ENCODE measurements at regions not wholly inside any gene's neighbourhood (a gene's known extent, or its start where the extent isn't known, plus 50 kb on each side); places are given as distances from the start of the nearest gene placed in this dataset.

DNA sequence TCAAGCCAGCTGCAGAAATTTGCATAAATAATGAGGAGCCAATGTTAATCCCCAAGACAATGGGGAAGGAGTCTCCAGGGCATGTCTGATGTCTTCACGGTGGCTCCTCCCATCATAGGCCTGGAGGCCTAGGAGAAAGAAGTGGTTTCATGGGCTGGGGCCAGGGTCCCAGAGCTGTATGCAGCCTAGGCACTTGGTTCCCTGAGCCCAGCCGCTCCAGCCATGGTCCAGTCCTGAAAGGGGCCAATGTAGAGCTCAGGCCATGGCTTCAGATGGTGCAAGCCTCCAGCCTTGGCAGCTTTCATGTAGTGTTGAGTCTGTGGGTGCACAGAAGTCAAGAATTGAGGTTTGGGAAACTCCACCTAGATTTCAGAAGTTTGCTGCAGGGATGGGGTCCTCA is 628.2 kb upstream of the GRIA3 start:
- TF ChIP-seq FOXP2 (optimal IDR thresholded peaks at IDR 0.05; ENCODE audit: borderline replicate concordance, extremely low read depth, extremely low read length, insufficient read depth) (no peak), POLR2AphosphoS5 (IDR thresholded peaks at IDR 0.05; ENCODE audit: low read depth, low read length) (no peak), TAF1 (IDR thresholded peaks at IDR 0.05; ENCODE audit: borderline replicate concordance, insufficient read depth, low read length) (no peak), SIN3A (IDR thresholded peaks at IDR 0.05; ENCODE audit: borderline replicate concordance, insufficient read depth, low read length) (no peak)
- TF ChIP-seq, protein P1, sequence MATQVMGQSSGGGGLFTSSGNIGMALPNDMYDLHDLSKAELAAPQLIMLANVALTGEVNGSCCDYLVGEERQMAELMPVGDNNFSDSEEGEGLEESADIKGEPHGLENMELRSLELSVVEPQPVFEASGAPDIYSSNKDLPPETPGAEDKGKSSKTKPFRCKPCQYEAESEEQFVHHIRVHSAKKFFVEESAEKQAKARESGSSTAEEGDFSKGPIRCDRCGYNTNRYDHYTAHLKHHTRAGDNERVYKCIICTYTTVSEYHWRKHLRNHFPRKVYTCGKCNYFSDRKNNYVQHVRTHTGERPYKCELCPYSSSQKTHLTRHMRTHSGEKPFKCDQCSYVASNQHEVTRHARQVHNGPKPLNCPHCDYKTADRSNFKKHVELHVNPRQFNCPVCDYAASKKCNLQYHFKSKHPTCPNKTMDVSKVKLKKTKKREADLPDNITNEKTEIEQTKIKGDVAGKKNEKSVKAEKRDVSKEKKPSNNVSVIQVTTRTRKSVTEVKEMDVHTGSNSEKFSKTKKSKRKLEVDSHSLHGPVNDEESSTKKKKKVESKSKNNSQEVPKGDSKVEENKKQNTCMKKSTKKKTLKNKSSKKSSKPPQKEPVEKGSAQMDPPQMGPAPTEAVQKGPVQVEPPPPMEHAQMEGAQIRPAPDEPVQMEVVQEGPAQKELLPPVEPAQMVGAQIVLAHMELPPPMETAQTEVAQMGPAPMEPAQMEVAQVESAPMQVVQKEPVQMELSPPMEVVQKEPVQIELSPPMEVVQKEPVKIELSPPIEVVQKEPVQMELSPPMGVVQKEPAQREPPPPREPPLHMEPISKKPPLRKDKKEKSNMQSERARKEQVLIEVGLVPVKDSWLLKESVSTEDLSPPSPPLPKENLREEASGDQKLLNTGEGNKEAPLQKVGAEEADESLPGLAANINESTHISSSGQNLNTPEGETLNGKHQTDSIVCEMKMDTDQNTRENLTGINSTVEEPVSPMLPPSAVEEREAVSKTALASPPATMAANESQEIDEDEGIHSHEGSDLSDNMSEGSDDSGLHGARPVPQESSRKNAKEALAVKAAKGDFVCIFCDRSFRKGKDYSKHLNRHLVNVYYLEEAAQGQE (IDR thresholded peaks at IDR 0.05; ENCODE audit: insufficient read depth in 1 of 2, low read depth in 2 of 2, low read length in 2 of 2) = no peak

GRCh38 chrX:122565952-122566351 is 618.1 kb upstream of the GRIA3 start:
- TF ChIP-seq, protein P1 (IDR thresholded peaks at IDR 0.05; ENCODE audit: insufficient read depth in 1 of 2, low read depth in 2 of 2, low read length in 2 of 2) = no peak
- no peak for TF ChIP-seq FOXP2 (optimal IDR thresholded peaks at IDR 0.05; ENCODE audit: borderline replicate concordance, extremely low read depth, extremely low read length, insufficient read depth)
- no peak for TF ChIP-seq SIN3A (IDR thresholded peaks at IDR 0.05; ENCODE audit: borderline replicate concordance, insufficient read depth, low read length)
- TF ChIP-seq TAF1 (IDR thresholded peaks at IDR 0.05; ENCODE audit: borderline replicate concordance, insufficient read depth, low read length) = no peak
- no peak for TF ChIP-seq POLR2AphosphoS5 (IDR thresholded peaks at IDR 0.05; ENCODE audit: low read depth, low read length)

DNA sequence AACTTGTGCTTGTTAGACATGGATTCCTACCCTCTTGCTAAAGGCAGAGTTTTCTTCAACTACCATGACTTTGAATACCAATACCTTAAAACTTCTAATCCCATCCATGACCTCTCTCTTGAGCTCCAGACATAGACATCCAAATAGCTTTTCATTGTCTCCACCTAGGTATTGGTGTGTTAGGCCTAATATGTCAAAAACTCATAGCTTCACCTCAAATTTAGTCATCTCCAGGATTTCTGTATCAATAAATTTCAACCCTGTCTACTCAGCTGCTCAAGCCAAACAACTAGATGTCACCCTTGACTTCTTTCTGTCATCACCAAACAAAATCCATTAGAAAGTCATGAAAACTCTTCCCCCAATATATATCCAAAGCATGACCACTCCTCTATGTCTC is 617.7 kb upstream of the GRIA3 start:
- TF ChIP-seq TAF1 (IDR thresholded peaks at IDR 0.05; ENCODE audit: borderline replicate concordance, insufficient read depth, low read length) (no peak), POLR2AphosphoS5 (IDR thresholded peaks at IDR 0.05; ENCODE audit: low read depth, low read length) (no peak), SIN3A (IDR thresholded peaks at IDR 0.05; ENCODE audit: borderline replicate concordance, insufficient read depth, low read length) (no peak)

DNA sequence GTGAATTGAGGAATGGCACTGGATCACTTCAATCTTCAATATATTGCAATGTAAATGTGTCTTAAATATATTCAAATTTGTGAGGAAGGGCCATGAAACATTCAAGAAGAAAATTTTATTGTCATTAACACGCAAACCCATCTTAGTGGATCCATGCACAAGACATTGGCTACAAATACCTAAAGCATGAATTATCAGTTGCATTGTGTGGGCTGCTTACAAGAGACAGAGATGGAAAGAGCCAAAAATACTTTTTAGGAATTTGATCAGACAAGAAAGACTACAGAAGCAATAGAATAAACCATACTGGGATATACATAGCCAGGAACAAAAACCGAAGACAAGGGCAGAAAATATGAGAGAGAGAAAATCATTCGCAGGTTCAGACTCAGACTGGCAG is 616.2 kb upstream of the GRIA3 start:
- TF ChIP-seq, protein P1 (IDR thresholded peaks at IDR 0.05; ENCODE audit: insufficient read depth in 1 of 2, low read depth in 2 of 2, low read length in 2 of 2) = no peak
- TF ChIP-seq TAF1 (IDR thresholded peaks at IDR 0.05; ENCODE audit: borderline replicate concordance, insufficient read depth, low read length) (no peak), SIN3A (IDR thresholded peaks at IDR 0.05; ENCODE audit: borderline replicate concordance, insufficient read depth, low read length) (no peak), POLR2AphosphoS5 (IDR thresholded peaks at IDR 0.05; ENCODE audit: low read depth, low read length) (no peak), FOXP2 (optimal IDR thresholded peaks at IDR 0.05; ENCODE audit: borderline replicate concordance, extremely low read depth, extremely low read length, insufficient read depth) (no peak)

- TF ChIP-seq, protein P1 (IDR thresholded peaks at IDR 0.05; ENCODE audit: insufficient read depth in 1 of 2, low read depth in 2 of 2, low read length in 2 of 2) = no peak
Observed at GRCh38 chrX:122572461-122572860, 611.6 kb upstream of the GRIA3 start.

Measured in PFSK-1 (cell line).